ENCODE measurements at regions not wholly inside any gene's neighbourhood (a gene's known extent, or its start where the extent isn't known, plus 50 kb on each side); places are given as distances from the start of the nearest gene placed in this dataset.

DNA sequence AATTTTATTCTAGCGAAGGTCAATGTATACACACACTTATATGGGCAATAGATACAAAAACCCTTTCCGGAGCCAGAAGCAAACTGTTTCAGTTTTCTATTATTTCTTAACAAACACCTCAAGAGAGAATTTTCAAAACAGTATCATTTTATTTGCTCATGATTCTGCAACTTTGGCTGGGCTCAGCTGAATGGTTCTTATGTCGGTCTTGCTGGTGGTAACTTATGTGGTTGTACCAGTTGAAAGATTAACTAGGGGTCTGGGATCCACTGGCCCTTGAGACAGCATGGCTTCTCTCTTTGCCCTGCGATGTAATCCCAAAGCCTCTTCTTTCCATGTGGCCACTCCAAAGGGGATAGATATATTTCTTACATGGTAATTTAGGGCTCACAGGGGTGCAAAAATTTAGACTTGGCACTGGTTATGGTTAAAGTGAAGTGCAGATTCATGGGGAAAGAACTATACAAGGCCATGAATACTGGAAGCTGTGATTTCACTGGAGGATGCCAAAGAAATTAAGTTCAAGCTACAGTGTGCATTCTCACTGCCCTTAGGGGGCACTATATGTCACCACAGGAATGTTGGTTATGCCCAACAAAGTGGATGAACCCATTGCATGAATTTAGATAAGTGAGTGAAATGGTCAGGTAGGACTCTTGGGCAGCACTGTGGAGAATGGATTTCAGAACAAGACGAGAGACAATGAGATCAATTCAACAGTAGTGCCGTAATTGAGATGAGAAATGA is 94.3 kb upstream of the NAV3 start:
- Mint-ChIP-seq H3K27ac (no peak overlapping the region), H3K4me3 (no peak overlapping the region)

DNA sequence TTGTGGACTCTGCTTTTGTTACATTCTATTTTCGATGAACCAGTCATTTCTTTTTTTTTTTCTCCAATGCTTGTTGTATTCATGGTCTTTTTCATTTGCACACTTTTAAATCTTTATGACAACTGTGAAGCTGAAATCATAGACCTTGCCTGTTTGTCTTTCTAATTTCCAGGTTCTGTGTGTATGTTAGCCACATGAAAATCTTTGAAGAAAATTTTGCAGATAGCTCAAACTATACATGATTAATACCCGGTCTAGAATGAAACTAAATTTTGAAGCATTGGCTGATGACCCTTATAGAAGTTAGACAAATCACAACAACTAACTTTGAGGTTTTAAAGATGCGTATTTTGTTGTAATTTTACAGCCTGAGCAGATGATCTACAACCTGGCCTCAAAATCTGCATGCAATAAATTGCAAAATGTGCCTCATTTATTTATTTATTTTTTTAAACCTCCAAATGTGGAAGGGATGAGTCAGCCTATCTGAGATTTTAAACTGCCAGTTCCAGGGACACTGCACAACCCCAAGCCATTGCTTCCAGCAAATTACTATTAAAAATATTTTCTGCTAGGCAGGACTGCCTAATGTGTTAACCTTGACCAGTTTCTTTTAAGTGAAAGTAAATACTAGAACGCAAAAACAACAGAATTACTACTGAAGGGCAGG is 96.3 kb upstream of the NAV3 start:
- Mint-ChIP-seq H3K4me1 (ENCODE audit: low read depth) (no peaks in the 10 kb centered on the region), H3K9me3 (no peaks in the 10 kb centered on the region), H3K36me3 (ENCODE audit: low read depth) (no peaks in the 10 kb centered on the region), H3K27ac (no peak overlapping the region), H3K4me3 (no peak overlapping the region), H3K27me3 (ENCODE audit: low read depth) (no peaks in the 10 kb centered on the region)

More for the DNA sequence above, 94.3 kb upstream of the NAV3 start:
- Mint-ChIP-seq H3K9me3 (no peaks in the 10 kb centered on the region), H3K36me3 (ENCODE audit: low read depth) (no peaks in the 10 kb centered on the region), H3K27me3 (ENCODE audit: low read depth) (no peaks in the 10 kb centered on the region), H3K4me1 (ENCODE audit: low read depth) (no peaks in the 10 kb centered on the region)

DNA sequence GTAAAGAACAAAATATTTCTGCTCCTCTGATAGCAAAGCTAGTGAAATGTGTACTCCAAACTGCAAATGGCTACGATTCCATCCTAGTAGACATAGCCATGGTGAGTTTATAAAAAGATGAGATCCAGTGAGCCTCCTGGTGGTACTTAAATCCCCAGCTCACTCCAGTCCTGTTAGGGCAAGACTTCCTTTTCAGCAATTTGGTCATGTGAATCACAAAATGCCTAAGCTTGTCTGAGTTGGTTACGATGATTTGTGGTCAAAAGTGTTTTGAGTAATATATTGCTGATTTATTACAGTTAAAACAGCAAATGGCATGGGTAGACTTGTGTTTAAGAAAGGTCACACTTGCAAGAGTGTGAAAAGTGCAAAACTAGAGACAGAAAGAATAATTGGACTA is 102.7 kb upstream of the NAV3 start:
- H3K27me3 Mint-ChIP-seq (ENCODE audit: low read depth): no peaks in the 10 kb centered on the region
- no peaks in the 10 kb centered on the region for H3K36me3 Mint-ChIP-seq (ENCODE audit: low read depth)
- no peaks in the 10 kb centered on the region for H3K9me3 Mint-ChIP-seq
- H3K4me3 Mint-ChIP-seq: no peak overlapping the region
- H3K27ac Mint-ChIP-seq: no peak overlapping the region
- H3K4me1 Mint-ChIP-seq (ENCODE audit: low read depth): no peaks in the 10 kb centered on the region

DNA sequence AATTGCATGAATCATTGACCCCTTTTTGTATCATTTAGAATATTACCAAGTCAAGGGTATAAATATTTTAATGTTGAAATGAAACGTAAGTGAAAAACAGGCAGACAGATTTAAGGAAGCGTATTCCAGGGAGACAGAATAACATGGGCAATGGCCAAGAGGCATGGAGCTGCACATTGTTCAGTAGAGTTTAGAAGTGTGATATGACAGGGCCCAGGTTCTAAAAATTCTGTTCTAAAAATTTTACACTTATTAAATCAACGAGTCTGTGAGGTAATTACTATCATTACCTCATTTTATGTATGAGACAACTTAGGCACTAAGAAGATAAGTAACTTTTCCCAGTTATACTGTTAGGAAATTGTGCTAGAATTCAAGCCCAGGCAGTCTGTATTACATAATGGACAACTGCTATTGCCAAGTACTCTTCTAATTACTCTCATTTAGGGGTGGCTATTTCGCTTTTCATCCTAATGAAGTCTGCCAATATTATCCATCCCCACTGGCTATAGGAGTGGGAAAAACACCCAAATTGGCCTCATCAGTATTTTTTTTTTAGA is 103.2 kb upstream of the NAV3 start:
- Mint-ChIP-seq H3K36me3 (ENCODE audit: low read depth) (no peaks in the 10 kb centered on the region), H3K4me1 (ENCODE audit: low read depth) (no peaks in the 10 kb centered on the region)

DNA sequence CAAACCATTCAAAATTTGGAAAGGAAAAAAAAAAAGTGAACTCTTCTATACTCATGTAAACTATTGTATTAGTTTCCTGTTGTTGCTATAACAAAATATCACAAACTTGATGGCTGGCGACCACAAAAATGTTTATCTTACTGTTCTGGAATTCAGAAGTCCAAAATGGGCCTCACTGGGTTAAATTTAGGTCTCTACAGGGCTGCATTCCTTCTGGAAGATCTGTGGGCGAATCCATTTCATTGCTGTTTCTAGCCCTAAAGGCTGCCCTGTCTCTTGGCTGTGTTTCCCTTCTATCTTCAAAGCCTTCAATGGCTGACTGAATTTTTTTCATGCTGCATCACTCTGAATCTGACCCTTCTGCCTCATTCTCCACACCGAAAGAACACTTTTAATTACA is 105.1 kb upstream of the NAV3 start:
- no peak overlapping the region for H3K4me3 Mint-ChIP-seq
- H3K4me1 Mint-ChIP-seq (ENCODE audit: low read depth): no peaks in the 10 kb centered on the region
- no peaks in the 10 kb centered on the region for H3K27me3 Mint-ChIP-seq (ENCODE audit: low read depth)
- no peak overlapping the region for H3K27ac Mint-ChIP-seq
- no peaks in the 10 kb centered on the region for H3K36me3 Mint-ChIP-seq (ENCODE audit: low read depth)
- no peaks in the 10 kb centered on the region for H3K9me3 Mint-ChIP-seq

More for the DNA sequence above, 103.2 kb upstream of the NAV3 start:
- Mint-ChIP-seq H3K4me3 (no peak overlapping the region), H3K9me3 (no peaks in the 10 kb centered on the region), H3K27me3 (ENCODE audit: low read depth) (no peaks in the 10 kb centered on the region), H3K27ac (no peak overlapping the region)

DNA sequence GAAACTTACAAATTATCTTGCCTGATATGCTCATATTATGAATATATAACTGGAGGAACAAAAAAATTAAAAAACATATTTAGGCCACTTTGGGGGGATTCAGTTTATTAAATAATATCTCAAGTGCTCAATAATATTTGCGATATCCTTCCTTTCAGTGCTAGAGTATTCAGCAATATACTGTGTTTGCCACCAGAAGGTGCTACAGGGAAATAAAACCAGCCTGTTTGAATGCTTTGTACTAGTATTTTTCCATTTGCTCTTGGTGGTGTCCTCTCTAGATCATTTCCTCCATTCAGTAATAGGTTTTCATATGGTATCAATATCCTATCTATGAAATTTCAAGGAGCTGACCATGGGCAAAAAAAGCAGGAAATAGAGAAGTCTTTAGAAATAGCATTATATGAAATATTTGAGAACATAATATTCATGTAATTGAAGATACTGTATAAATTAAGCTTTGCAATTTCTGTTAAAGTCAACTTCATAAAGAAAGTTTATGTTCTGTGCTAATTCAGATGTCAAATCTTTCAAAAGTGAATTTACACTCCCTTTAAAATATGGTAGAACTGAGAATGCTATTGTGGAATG is 106.2 kb upstream of the NAV3 start:
- no peak overlapping the region for H3K4me3 Mint-ChIP-seq
- H3K27ac Mint-ChIP-seq: no peak overlapping the region
- H3K9me3 Mint-ChIP-seq: no peaks in the 10 kb centered on the region
- no peaks in the 10 kb centered on the region for H3K4me1 Mint-ChIP-seq (ENCODE audit: low read depth)
- no peaks in the 10 kb centered on the region for H3K36me3 Mint-ChIP-seq (ENCODE audit: low read depth)
- no peaks in the 10 kb centered on the region for H3K27me3 Mint-ChIP-seq (ENCODE audit: low read depth)

DNA sequence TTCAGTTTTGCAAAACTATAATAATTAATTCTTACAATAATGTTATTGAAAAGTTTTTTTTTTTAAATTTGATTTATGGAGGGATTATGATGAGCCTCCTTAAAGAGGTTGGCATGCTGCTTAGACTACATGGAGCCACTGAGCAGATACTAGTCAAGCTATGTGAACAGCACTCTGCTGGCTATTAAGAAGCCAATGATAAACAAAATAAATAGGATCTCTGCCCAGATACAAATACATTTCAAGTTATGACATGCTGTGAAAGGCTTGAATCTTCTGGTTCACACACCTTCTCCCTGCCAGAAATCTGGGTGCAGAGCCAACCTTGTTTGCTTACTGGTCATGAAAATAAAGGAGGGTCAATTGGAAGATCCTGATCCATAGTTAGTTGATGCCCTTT is 107.4 kb upstream of the NAV3 start:
- Mint-ChIP-seq H3K36me3 (ENCODE audit: low read depth) (no peaks in the 10 kb centered on the region), H3K27ac (no peak overlapping the region), H3K4me3 (no peak overlapping the region), H3K4me1 (ENCODE audit: low read depth) (no peaks in the 10 kb centered on the region), H3K9me3 (peaks cover 3% of the 10 kb centered on the region), H3K27me3 (ENCODE audit: low read depth) (no peaks in the 10 kb centered on the region)

DNA sequence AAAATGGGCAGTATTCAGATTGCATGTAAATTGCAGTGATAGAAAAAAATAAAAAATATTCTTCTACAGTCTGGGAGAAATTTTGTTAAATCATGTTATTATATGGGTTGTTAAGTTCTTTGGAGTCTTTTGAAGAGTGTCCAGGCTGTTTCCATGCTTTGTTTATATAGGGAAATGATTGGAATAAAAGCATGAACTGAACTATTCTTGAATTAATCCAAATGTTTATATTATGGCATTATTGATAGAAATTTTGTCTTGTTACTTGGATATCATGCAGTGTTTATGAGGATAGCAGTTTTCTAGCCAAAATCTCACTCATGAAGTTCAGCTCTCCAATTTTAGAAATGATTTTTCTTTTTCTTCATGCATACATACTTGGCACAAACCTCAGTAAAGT is 108.2 kb upstream of the NAV3 start:
- Mint-ChIP-seq H3K4me3 (no peak overlapping the region), H3K36me3 (ENCODE audit: low read depth) (no peaks in the 10 kb centered on the region), H3K27ac (no peak overlapping the region)

DNA sequence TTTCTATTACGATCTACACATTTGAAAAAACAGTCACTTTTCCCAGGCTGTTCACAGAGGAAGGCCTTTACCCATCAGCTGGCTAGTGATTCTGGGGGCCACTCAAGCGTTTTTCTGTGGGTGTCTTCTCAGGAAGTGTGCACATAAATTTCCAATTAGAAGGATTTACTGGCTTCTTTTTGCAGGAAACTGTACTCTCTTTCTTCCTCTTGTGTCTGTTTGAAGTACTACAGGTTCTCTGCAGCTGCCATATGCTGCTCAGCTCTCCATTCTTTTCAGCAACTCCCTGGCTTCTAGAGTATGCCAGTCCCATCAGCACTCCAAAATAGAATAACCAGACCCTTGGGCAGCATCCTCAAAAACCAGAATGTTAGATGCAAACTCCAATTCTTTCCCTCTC is 110.4 kb upstream of the NAV3 start:
- H3K4me1 Mint-ChIP-seq (ENCODE audit: low read depth): no peaks in the 10 kb centered on the region
- H3K27me3 Mint-ChIP-seq (ENCODE audit: low read depth): no peaks in the 10 kb centered on the region
- H3K36me3 Mint-ChIP-seq (ENCODE audit: low read depth): no peaks in the 10 kb centered on the region
- H3K27ac Mint-ChIP-seq: no peak overlapping the region
- peaks cover 7% of the 10 kb centered on the region for H3K9me3 Mint-ChIP-seq
- no peak overlapping the region for H3K4me3 Mint-ChIP-seq

More for the DNA sequence above, 108.2 kb upstream of the NAV3 start:
- Mint-ChIP-seq H3K4me1 (ENCODE audit: low read depth) (no peaks in the 10 kb centered on the region), H3K27me3 (ENCODE audit: low read depth) (no peaks in the 10 kb centered on the region), H3K9me3 (peaks cover 7% of the 10 kb centered on the region)

- Mint-ChIP-seq H3K27me3 (ENCODE audit: low read depth) (no peaks in the 10 kb centered on the region), H3K9me3 (no peaks in the 10 kb centered on the region), H3K4me1 (ENCODE audit: low read depth) (no peaks in the 10 kb centered on the region), H3K36me3 (ENCODE audit: low read depth) (no peaks in the 10 kb centered on the region), H3K27ac (no peak overlapping the region), H3K4me3 (no peak overlapping the region)
Observed at GRCh38 chr12:77710209-77710608, 120.5 kb upstream of the NAV3 start.

- Mint-ChIP-seq H3K27me3 (ENCODE audit: low read depth) (no peaks in the 10 kb centered on the region), H3K4me1 (ENCODE audit: low read depth) (no peaks in the 10 kb centered on the region)
Observed at GRCh38 chr12:77697126-77697525, 133.6 kb upstream of the NAV3 start.

GRCh38 chr12:77696183-77696582 is 134.5 kb upstream of the NAV3 start:
- Mint-ChIP-seq H3K36me3 (ENCODE audit: low read depth) (no peaks in the 10 kb centered on the region), H3K9me3 (no peaks in the 10 kb centered on the region), H3K27me3 (ENCODE audit: low read depth) (no peaks in the 10 kb centered on the region), H3K4me3 (no peak overlapping the region), H3K27ac (no peak overlapping the region), H3K4me1 (ENCODE audit: low read depth) (no peaks in the 10 kb centered on the region)

More at GRCh38 chr12:77697126-77697525, 133.6 kb upstream of the NAV3 start:
- H3K36me3 Mint-ChIP-seq (ENCODE audit: low read depth): no peaks in the 10 kb centered on the region
- no peaks in the 10 kb centered on the region for H3K9me3 Mint-ChIP-seq
- H3K27ac Mint-ChIP-seq: no peak overlapping the region
- no peak overlapping the region for H3K4me3 Mint-ChIP-seq

DNA sequence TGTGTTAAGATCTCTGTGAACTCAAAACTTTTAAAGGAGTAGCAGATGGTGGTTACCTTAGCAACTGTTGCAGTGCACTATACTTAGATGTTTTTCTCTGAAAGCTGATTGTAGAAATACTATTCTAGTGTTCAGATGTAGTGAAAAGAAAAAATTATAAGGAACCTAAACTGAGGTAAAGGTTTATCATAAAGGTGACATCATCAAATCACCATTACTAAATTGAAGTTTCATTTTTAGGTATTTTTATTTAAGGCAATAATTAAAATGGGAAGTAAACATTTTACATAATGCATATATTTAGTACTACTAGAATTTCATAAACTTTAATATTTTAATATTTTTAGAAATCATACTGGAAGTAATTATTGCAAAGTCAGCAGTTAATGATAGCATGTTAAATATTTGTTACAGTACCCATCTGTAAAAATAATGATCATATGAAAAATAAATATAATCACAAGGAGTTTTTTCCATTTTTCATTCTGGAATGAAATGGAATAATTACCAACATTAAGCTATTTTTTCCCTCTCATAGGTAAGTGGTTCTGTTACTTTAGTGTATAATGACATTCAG is 141.1 kb upstream of the NAV3 start:
- H3K27ac Mint-ChIP-seq: no peak overlapping the region
- no peaks in the 10 kb centered on the region for H3K4me1 Mint-ChIP-seq (ENCODE audit: low read depth)
- no peaks in the 10 kb centered on the region for H3K36me3 Mint-ChIP-seq (ENCODE audit: low read depth)
- H3K9me3 Mint-ChIP-seq: no peaks in the 10 kb centered on the region
- H3K4me3 Mint-ChIP-seq: no peak overlapping the region
- no peaks in the 10 kb centered on the region for H3K27me3 Mint-ChIP-seq (ENCODE audit: low read depth)

DNA sequence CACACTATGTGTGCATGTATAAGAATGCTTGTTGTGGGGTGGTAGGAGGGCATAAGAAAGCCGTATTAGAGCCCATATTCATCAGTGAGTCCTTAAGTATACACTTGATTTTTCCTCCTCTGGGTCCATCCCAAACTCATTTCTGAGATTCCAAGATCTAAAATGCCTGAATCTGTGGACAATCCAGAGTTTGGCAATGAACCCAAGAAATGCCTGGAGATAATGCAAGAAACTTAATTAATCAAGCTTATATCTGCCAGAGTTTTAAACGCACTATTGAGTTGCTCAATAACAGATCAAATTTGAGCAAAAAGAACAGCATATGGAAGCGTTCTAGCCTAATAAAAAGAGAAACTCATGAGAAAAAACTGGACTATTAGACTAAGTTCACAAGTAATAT is 143.4 kb upstream of the NAV3 start:
- Mint-ChIP-seq H3K36me3 (ENCODE audit: low read depth) (no peaks in the 10 kb centered on the region), H3K9me3 (no peaks in the 10 kb centered on the region), H3K4me3 (no peak overlapping the region), H3K27me3 (ENCODE audit: low read depth) (no peaks in the 10 kb centered on the region), H3K27ac (no peak overlapping the region), H3K4me1 (ENCODE audit: low read depth) (no peaks in the 10 kb centered on the region)
